ENCODE measurements at regions not wholly inside any gene's neighbourhood (a gene's known extent, or its start where the extent isn't known, plus 50 kb on each side); places are given as distances from the start of the nearest gene placed in this dataset.

DNA sequence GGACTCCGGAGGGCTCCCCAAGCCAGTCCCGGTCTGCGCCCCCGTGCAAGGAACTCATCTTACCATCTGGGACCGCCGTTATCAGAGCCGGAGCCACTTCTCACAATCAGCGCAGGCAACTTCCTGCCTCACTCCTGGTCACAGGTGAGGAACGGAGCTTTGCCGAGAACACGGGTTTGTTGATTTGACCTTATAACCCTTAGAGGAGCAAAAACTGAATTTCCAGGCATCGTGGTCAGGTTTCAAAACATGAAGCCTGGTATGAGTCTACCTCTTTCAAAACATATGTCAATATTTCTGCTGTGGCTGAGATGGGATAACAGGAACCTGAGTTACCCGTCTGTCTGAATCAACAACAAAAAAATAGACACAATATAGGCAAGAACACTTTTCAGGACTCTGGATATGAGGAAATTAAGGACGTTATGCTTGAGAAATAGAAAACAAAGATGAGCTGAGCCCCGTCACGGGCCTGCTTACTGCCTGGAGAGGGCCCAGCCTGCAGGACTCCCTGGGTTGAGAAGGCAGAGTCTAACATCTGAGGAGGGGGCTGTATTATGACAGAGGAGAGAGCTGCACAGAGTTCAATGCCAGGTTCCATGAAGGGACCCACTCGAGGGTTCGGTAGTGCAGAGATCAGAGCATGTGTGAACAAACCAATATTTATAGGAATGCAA is 148.7 kb downstream of the NDUFA10 start:
- TF ChIP-seq, protein P1, sequence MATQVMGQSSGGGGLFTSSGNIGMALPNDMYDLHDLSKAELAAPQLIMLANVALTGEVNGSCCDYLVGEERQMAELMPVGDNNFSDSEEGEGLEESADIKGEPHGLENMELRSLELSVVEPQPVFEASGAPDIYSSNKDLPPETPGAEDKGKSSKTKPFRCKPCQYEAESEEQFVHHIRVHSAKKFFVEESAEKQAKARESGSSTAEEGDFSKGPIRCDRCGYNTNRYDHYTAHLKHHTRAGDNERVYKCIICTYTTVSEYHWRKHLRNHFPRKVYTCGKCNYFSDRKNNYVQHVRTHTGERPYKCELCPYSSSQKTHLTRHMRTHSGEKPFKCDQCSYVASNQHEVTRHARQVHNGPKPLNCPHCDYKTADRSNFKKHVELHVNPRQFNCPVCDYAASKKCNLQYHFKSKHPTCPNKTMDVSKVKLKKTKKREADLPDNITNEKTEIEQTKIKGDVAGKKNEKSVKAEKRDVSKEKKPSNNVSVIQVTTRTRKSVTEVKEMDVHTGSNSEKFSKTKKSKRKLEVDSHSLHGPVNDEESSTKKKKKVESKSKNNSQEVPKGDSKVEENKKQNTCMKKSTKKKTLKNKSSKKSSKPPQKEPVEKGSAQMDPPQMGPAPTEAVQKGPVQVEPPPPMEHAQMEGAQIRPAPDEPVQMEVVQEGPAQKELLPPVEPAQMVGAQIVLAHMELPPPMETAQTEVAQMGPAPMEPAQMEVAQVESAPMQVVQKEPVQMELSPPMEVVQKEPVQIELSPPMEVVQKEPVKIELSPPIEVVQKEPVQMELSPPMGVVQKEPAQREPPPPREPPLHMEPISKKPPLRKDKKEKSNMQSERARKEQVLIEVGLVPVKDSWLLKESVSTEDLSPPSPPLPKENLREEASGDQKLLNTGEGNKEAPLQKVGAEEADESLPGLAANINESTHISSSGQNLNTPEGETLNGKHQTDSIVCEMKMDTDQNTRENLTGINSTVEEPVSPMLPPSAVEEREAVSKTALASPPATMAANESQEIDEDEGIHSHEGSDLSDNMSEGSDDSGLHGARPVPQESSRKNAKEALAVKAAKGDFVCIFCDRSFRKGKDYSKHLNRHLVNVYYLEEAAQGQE (IDR thresholded peaks at IDR 0.05; ENCODE audit: insufficient read depth in 1 of 2, low read depth in 2 of 2, low read length in 2 of 2) = no peak

DNA sequence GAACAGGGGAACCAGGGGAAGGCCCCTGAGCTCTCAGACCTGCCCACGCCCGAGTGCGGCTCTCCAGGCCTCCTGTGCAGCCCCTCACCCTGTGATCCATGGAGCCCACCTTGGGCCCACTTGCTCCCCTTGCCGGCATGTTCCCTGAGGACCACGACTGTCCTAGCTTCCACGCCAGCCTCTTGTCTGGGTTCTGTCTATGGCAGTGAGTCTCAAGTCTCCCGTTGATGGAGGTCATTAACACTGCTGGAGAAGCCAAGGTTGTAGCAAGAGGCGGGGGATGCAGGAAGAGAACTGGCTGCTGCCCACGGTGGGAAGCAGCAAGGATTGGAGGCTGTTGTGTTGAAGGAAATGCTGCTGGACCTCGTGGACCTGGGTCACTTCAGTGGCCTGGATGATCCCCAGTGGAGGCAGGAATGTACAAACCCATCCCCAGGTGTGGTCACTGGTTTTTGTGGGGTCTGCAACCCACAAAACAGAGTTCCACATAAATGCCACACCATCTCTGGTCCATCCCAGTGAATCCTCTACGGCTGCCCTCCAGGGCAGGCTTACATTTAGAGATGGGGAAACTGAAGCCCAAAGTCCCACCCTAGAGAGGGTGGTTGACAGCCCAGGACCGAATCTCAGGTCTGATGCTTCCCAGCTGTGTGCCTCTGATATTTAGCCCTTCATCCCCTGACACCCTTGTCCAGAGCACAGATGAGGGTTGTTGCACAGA is 150.3 kb downstream of the NDUFA10 start:
- TF ChIP-seq POLR2AphosphoS5 (IDR thresholded peaks at IDR 0.05; ENCODE audit: low read depth, low read length) = no peak
- no peak for TF ChIP-seq SIN3A (IDR thresholded peaks at IDR 0.05; ENCODE audit: borderline replicate concordance, insufficient read depth, low read length)

DNA sequence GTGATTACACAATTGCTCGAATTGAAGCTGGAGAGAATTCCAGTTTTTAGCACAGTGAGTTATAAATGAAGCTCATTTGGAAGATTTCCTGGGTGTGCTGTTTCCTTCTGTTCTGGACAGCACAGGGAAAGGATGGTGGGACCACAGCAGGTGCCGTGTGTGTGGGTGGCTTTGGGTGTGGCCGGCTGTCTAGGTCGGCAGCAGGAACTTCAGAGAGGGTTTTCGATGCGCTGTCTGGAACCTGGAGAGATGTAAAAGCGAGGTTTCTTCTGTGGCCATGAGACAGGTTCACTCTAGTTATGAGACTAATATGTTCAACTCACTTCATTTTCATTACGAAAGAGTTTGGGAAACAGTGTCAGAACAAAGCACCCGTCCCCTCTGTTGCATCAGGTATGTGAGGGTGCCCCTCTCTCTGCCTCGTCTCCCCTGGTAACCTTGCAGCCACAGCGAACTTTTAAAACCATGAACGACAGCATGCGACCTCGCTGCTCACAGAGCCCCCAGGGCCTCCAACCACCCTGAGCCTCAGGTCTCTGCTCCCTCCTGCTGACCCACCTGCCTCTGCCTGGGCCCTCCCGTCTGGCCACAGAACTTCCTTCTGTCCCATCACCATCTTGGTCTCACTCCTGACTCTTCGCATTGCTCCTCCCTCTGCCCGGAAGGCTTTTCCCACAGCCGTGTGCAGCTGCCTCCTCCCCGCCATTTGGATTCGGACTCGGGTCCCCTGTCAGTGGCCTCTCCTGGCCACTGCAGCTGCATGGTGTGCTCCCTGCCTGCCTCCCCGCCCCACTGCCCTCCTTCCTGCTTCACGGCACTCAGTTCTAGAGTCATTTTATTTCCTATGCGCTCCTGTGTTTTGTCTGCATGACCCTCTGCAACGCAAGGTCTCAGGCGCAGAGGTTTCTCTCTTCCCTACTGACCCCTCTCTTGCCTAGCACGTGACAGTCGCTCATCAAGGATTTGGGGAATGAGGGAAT is 151.2 kb downstream of the NDUFA10 start:
- TF ChIP-seq TAF1 (IDR thresholded peaks at IDR 0.05; ENCODE audit: borderline replicate concordance, insufficient read depth, low read length) (no peak), SIN3A (IDR thresholded peaks at IDR 0.05; ENCODE audit: borderline replicate concordance, insufficient read depth, low read length) (no peak)

DNA sequence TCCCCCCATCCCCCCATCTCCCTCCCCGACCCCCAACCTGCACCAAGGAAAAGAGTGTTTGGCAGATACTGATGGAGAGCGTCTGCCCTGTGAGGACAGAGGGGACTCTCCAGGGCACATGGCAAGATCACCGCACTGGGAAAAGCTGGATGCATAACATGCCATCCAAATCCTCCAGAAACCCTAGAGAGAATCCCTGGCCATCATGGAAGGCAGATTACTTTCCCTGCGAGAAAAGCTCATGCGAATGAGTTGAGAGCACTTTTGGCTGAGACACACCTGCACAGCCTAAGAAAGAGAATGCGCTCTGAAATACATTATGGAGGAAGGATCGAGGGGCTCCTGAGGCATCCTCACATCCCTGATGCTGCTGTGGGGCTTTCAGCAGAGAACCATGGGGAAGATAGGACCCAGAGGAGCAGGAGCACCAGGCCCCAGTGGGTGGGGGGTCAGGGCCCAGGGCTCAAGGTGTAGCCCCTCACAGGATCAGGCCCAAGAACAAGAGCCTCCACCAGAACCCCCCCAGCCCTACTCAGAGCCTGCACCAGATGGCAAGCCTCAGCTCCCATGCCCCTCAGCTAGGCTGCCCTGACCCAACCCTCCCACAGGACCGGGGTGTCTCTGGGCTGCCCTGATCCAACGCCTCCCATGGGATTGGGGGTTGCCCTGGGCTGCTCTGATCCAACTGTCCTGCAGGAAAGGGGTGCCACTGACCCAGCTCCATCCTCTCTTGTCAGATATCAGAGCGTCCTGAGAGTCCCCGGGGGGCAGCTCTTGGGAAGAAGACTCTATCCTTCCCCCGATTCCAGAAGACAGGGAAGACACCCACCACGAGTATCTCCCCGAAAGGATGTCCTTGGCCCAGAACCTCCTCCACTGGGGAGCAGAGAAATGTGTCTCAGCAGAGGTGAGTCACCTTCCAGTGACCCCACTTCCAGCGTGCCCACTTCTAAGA is 153.4 kb downstream of the NDUFA10 start:
- TF ChIP-seq SIN3A (IDR thresholded peaks at IDR 0.05; ENCODE audit: borderline replicate concordance, insufficient read depth, low read length) (no peak), POLR2AphosphoS5 (IDR thresholded peaks at IDR 0.05; ENCODE audit: low read depth, low read length) (no peak), FOXP2 (optimal IDR thresholded peaks at IDR 0.05; ENCODE audit: borderline replicate concordance, extremely low read depth, extremely low read length, insufficient read depth) (no peak), TAF1 (IDR thresholded peaks at IDR 0.05; ENCODE audit: borderline replicate concordance, insufficient read depth, low read length) (no peak)
- TF ChIP-seq, protein P1 (IDR thresholded peaks at IDR 0.05; ENCODE audit: insufficient read depth in 1 of 2, low read depth in 2 of 2, low read length in 2 of 2) = no peak

DNA sequence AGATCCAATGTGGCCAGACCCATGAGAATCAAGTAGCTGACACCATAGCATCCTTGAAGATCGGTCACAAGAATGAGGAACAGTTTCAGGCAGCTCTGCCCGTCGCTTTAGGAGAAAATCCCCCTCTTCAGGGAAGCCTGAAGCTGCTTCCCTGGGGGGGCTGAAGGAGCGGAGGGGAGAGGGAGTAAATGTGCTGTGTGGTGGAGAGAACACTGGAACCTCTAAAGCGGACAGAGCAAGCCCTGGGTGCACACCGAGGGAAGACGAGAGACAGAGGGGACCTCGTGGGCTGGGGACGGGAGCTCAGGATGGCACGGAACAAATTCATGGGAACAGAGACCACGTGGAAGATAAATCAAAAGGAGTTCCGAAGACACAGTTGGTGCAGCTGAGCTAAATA is 154.3 kb downstream of the NDUFA10 start:
- no peak for TF ChIP-seq SIN3A (IDR thresholded peaks at IDR 0.05; ENCODE audit: borderline replicate concordance, insufficient read depth, low read length)
- TF ChIP-seq POLR2AphosphoS5 (IDR thresholded peaks at IDR 0.05; ENCODE audit: low read depth, low read length) = no peak
- TF ChIP-seq FOXP2 (optimal IDR thresholded peaks at IDR 0.05; ENCODE audit: borderline replicate concordance, extremely low read depth, extremely low read length, insufficient read depth) = no peak
- no peak for TF ChIP-seq TAF1 (IDR thresholded peaks at IDR 0.05; ENCODE audit: borderline replicate concordance, insufficient read depth, low read length)
- TF ChIP-seq, protein P1 (IDR thresholded peaks at IDR 0.05; ENCODE audit: insufficient read depth in 1 of 2, low read depth in 2 of 2, low read length in 2 of 2) = no peak
